ENCODE measurements at regions not wholly inside any gene's neighbourhood (a gene's known extent, or its start where the extent isn't known, plus 50 kb on each side); places are given as distances from the start of the nearest gene placed in this dataset.

GRCh38 chr22:47377926-47378560 lies 615.6 kb downstream of the TBC1D22A start:
- no peak overlapping the region for H3K4me3 ChIP-seq
- TF ChIP-seq, protein P1, sequence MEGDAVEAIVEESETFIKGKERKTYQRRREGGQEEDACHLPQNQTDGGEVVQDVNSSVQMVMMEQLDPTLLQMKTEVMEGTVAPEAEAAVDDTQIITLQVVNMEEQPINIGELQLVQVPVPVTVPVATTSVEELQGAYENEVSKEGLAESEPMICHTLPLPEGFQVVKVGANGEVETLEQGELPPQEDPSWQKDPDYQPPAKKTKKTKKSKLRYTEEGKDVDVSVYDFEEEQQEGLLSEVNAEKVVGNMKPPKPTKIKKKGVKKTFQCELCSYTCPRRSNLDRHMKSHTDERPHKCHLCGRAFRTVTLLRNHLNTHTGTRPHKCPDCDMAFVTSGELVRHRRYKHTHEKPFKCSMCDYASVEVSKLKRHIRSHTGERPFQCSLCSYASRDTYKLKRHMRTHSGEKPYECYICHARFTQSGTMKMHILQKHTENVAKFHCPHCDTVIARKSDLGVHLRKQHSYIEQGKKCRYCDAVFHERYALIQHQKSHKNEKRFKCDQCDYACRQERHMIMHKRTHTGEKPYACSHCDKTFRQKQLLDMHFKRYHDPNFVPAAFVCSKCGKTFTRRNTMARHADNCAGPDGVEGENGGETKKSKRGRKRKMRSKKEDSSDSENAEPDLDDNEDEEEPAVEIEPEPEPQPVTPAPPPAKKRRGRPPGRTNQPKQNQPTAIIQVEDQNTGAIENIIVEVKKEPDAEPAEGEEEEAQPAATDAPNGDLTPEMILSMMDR (IDR thresholded peaks at IDR 0.05), result no peak
- no peak overlapping the region for H3K27ac ChIP-seq
- DNase-seq (ENCODE audit: low spot score), result no peak

- DNase-seq (ENCODE audit: low spot score), result no peak
- TF ChIP-seq, protein P1 (IDR thresholded peaks at IDR 0.05), result no peak
- Histone ChIP-seq H3K27ac (no peak overlapping the region), H3K4me3 (no peak overlapping the region)
These were observed 614.6 kb downstream of the TBC1D22A start for GRCh38 chr22:47376901-47377505.

DNA sequence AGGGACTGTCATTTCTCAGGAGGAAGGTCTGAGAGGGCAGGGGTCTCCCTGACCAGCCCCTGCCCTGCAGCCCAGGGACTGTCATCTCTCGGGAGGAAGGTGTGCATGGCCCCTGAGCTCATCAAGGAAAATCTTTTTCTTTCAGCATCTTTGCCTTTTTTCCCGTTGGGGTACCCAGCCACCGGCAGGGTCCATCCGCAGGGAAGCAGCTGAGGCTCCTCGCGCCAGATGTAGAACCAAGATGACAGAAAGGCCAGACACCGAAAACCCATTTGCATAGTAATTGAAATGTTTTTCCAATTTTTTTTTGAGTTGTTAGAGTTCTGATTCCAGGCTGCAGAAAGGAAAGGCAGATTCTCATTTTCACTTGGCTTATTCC lies 613.9 kb downstream of the TBC1D22A start:
- Histone ChIP-seq H3K4me3 (no peak overlapping the region), H3K27ac (no peak overlapping the region)
- TF ChIP-seq, protein P1 (IDR thresholded peaks at IDR 0.05), result no peak
- no peak for DNase-seq (ENCODE audit: low spot score)

- TF ChIP-seq, protein P1 (IDR thresholded peaks at IDR 0.05), result no peak
- Histone ChIP-seq H3K4me3 (no peak overlapping the region), H3K27ac (no peak overlapping the region)
- DNase-seq (ENCODE audit: low spot score), result no peak
These were observed 613.3 kb downstream of the TBC1D22A start for GRCh38 chr22:47375621-47376321.

- DNase-seq (ENCODE audit: low spot score), result no peak
- no peak overlapping the region for H3K4me3 ChIP-seq
- H3K27ac ChIP-seq, result no peak overlapping the region
- TF ChIP-seq, protein P1 (IDR thresholded peaks at IDR 0.05), result no peak
These were observed 612.6 kb downstream of the TBC1D22A start for GRCh38 chr22:47374901-47375575.

DNA sequence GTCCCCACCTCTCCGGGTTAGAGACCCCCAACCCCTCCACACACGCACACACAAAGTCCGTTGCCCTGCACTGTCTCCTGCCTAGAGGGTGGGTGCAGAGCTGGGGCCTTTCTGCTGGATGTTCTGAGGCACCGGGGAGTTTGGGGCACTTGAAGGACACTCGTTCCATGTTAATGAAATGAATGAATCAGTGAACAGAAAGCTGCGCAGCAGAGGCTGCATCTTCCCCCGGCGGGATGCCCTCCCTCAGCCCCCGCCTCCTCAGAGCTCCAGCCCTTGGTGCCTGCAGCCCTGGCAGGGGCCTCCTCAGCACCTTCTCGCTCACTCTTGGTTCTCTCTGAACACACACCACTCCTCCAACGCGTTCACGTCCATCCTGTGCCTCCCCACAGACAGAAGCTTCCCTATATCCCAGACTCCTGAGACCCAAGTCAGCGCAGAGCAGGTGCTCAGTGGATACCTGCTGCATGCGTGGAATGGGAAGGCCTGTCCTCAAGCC lies 611.9 kb downstream of the TBC1D22A start:
- no peak overlapping the region for H3K27ac ChIP-seq
- H3K4me3 ChIP-seq, result no peak overlapping the region
- DNase-seq (ENCODE audit: low spot score), result no peak
- TF ChIP-seq, protein P1 (IDR thresholded peaks at IDR 0.05), result no peak
